NCI-H460 (cell line): ENCODE measurements at regions not wholly inside any gene's neighbourhood (a gene's known extent, or its start where the extent isn't known, plus 50 kb on each side); places are given as distances from the start of the nearest gene placed in this dataset.
"Not testable (repeated sequence)": the region's sequence is repeated elsewhere in the genome, so short reads cannot be mapped to it uniquely, and the experiment has no call there.

ENCODE experiments used
- DNase-seq: peaks from one replicate; pipeline ENCODE4 v3.0.0-alpha.2; 2016; ENCODE audit warnings: low read depth; ENCODE audit errors: extremely low read depth

- no peak for DNase-seq
These were observed 135.3 kb downstream of the ZNF467 start for GRCh38 chr7:149637911-149638565.

- no peak for DNase-seq
These were observed 137.6 kb downstream of the ZNF467 start for GRCh38 chr7:149635561-149636329.

- no peak for DNase-seq
These were observed 136.7 kb upstream of the ZNF746 start for GRCh38 chr7:149633976-149634945.

GRCh38 chr7:149628361-149629149, 130.9 kb upstream of the ZNF746 start:
- DNase-seq: not testable (repeated sequence)

GRCh38 chr7:149627911-149628310, 130.3 kb upstream of the ZNF746 start:
- DNase-seq: no peak

- DNase-seq: no peak
These were observed 129.4 kb upstream of the ZNF746 start for GRCh38 chr7:149626972-149627371.

- no peak for DNase-seq
These were observed 128.4 kb upstream of the ZNF746 start for GRCh38 chr7:149625947-149626392.

- DNase-seq: peak; percentile 53
These were observed 127.8 kb upstream of the ZNF746 start for GRCh38 chr7:149625340-149625946.

GRCh38 chr7:149624419-149625339, 127.1 kb upstream of the ZNF746 start:
- peak; percentile 92 for DNase-seq

GRCh38 chr7:149624006-149624405, 126.4 kb upstream of the ZNF746 start:
- no peak for DNase-seq

GRCh38 chr7:149623262-149623997, 125.8 kb upstream of the ZNF746 start:
- DNase-seq: not testable (repeated sequence)

- no peak for DNase-seq
These were observed 125.0 kb upstream of the ZNF746 start for GRCh38 chr7:149622444-149623210.

- no peak for DNase-seq
These were observed 124.2 kb upstream of the ZNF746 start for GRCh38 chr7:149621776-149622175.

- DNase-seq: no peak
These were observed 123.4 kb upstream of the ZNF746 start for GRCh38 chr7:149620961-149621360.

- DNase-seq: no peak
These were observed 119.3 kb upstream of the ZNF746 start for GRCh38 chr7:149616898-149617297.

- DNase-seq: no peak
These were observed 118.2 kb upstream of the ZNF746 start for GRCh38 chr7:149615690-149616270.
